ENCODE measurements at regions not wholly inside any gene's neighbourhood (a gene's known extent, or its start where the extent isn't known, plus 50 kb on each side); places are given as distances from the start of the nearest gene placed in this dataset.

DNA sequence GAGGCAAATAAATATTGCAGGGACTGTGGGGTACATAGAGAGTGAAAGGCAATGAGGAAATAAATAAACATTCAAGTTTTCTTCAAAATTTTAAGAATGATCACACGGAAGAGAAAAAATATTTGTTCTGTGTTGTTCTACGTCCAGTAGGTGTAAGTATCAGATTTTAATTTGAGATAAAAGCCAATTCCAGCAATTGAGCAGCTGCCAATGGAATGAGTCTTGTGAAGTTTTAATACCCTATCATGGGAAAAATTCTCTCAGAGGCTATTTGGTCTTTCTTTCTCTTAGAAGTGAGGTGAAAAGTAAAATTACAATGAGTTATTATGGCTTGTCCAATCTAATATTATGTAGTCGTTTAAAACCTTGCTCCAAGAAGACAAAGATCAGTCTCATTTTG lies 195.7 kb upstream of the CITED2 start:
- Histone ChIP-seq H3K18ac (ENCODE audit: low read length) (no peak overlapping the region), H3K4me2 (ENCODE audit: low read length) (no peak overlapping the region), H3K36me3 (ENCODE audit: control insufficient read depth, insufficient read depth, low read length) (no peaks in the 10 kb centered on the region), H2BK5ac (ENCODE audit: low read length) (no peak overlapping the region), H3K4ac (ENCODE audit: low read depth, low read length) (no peak overlapping the region), H4K8ac (ENCODE audit: low read depth, low read length) (no peak overlapping the region), H2BK15ac (replicated peaks; ENCODE audit: low read depth) (no peak overlapping the region), H3K23ac (ENCODE audit: low read length) (no peak overlapping the region), H3K56ac (ENCODE audit: low read length) (no peak overlapping the region), H3K27ac (ENCODE audit: low read depth, low read length) (no peak overlapping the region), H3K4me1 (ENCODE audit: control insufficient read depth, low read depth, low read length) (no peaks in the 10 kb centered on the region), H4K5ac (ENCODE audit: low read length) (no peak overlapping the region), H3K4me3 (ENCODE audit: low read length) (no peak overlapping the region), H3K79me1 (ENCODE audit: low read length) (no peaks in the 10 kb centered on the region), H3K79me2 (ENCODE audit: control insufficient read depth, insufficient read depth, low read length) (no peaks in the 10 kb centered on the region), H2AK5ac (ENCODE audit: low read length) (no peak overlapping the region), H3K9ac (ENCODE audit: low read length) (no peak overlapping the region), H2BK120ac (ENCODE audit: low read depth, low read length) (no peak overlapping the region), H3K27me3 (ENCODE audit: insufficient read depth, low read length, poor library complexity) (no peaks in the 10 kb centered on the region)
- DNase-seq, result no peak
- no CpG with 5 or more reads among the region's 3 CpGs for WGBS (ENCODE audit: extremely low coverage, insufficient coverage, low lambda C conversion rate)

DNA sequence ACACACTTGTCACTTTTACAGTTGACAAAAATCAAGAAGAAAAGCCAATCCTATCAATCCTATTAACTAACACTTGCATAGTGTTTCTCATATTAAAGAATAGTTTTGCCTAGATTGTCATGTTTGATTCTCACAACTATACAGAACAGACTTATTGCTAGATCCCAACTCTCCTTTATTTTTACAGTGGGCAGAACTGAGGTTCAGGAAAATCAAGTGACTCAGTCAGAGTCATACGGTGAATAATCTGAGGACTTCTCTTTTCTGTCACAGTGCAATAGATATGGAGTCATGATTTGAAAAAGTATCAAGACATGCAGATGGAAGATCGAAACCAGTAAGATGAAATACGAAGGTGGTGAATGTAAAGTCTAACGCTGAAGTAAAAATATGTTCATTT lies 195.1 kb upstream of the CITED2 start:
- no peak overlapping the region for H4K5ac ChIP-seq (ENCODE audit: low read length)
- H3K4ac ChIP-seq (ENCODE audit: low read depth, low read length), result no peak overlapping the region
- no peaks in the 10 kb centered on the region for H3K79me2 ChIP-seq (ENCODE audit: control insufficient read depth, insufficient read depth, low read length)
- H4K8ac ChIP-seq (ENCODE audit: low read depth, low read length), result no peak overlapping the region
- no peaks in the 10 kb centered on the region for H3K79me1 ChIP-seq (ENCODE audit: low read length)
- no peak overlapping the region for H2AK5ac ChIP-seq (ENCODE audit: low read length)
- H2BK120ac ChIP-seq (ENCODE audit: low read depth, low read length), result no peak overlapping the region
- DNase-seq, result no peak
- H2BK15ac ChIP-seq (replicated peaks; ENCODE audit: low read depth), result no peak overlapping the region
- no peak overlapping the region for H3K4me2 ChIP-seq (ENCODE audit: low read length)
- no peak overlapping the region for H3K27ac ChIP-seq (ENCODE audit: low read depth, low read length)
- WGBS (ENCODE audit: extremely low coverage, insufficient coverage, low lambda C conversion rate), result 100% methylated on average over 2 of the region's 4 CpGs
- no peaks in the 10 kb centered on the region for H3K36me3 ChIP-seq (ENCODE audit: control insufficient read depth, insufficient read depth, low read length)
- no peak overlapping the region for H3K18ac ChIP-seq (ENCODE audit: low read length)
- H3K23ac ChIP-seq (ENCODE audit: low read length), result no peak overlapping the region
- no peak overlapping the region for H3K9ac ChIP-seq (ENCODE audit: low read length)
- no peaks in the 10 kb centered on the region for H3K4me1 ChIP-seq (ENCODE audit: control insufficient read depth, low read depth, low read length)
- no peak overlapping the region for H3K4me3 ChIP-seq (ENCODE audit: low read length)
- H3K27me3 ChIP-seq (ENCODE audit: insufficient read depth, low read length, poor library complexity), result no peaks in the 10 kb centered on the region
- no peak overlapping the region for H2BK5ac ChIP-seq (ENCODE audit: low read length)
- no peak overlapping the region for H3K56ac ChIP-seq (ENCODE audit: low read length)

DNA sequence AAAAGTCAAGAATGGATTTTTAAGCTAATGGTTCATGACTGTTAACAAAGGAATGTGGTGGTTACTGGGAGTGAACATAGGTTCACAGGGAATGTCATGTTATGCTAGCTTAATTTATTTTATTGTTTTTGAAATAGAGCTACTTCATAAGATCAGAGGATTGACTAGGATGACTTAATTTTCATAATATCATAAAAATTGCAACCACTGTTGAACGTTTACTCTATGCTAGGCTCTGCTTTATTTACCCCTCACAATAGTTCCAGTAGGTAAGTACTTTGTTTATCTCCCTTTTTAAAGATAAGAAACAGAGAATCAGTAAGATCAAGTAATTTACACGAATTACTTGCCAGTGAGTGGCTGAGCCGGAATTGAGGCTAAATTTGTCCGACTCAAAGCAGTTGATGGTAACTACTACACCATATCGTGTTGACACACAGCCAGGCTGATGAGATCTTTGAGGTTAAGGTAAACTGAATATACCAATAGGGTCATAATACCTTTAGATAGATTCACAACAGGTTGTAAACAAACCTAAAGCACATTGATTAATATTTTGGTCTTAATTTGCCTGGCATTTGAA lies 194.6 kb upstream of the CITED2 start:
- no CpG with 5 or more reads among the region's 5 CpGs for WGBS (ENCODE audit: extremely low coverage, insufficient coverage, low lambda C conversion rate)
- Histone ChIP-seq H3K4me3 (ENCODE audit: low read length) (no peak overlapping the region), H3K27ac (ENCODE audit: low read depth, low read length) (no peak overlapping the region)

DNA sequence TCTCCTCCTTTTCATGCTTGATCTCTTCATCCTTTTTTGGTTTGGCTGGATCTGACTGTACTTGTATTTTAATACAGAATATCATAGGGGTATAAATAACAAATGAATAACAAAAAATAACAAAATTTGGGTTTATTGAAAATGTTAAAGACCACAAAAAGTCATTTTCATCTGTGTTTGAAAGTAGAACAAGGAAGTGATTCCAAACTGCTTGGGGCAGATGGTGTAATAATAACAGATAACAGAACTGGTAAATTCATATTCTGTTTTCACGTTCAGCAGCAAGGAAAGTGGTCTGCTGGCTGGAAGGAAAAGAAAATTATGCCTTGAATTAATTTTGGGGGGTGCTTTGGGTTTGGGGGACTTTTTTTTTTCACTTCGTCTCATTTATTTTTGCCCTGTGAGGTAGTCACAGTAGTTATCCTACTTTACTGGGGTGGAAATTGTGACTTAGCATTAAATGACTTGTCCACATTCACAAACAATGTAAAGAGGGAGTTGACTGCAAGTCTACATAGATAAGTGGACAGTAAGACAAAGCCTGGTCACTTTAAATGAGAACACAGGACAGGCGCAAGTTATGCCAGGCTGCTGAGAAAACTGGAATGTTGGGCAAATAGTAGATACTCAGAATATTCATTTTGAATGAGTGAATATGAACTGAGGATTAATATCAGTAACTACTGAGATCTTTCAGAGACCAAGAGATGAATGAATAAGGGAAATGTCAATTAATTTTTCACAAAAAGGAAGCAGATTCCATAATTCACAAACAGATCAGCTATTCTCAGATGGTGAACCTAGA lies 193.9 kb upstream of the CITED2 start:
- H4K8ac ChIP-seq (ENCODE audit: low read depth, low read length), result no peak overlapping the region
- H3K4ac ChIP-seq (ENCODE audit: low read depth, low read length), result no peak overlapping the region
- no peaks in the 10 kb centered on the region for H3K36me3 ChIP-seq (ENCODE audit: control insufficient read depth, insufficient read depth, low read length)
- no peak overlapping the region for H3K27ac ChIP-seq (ENCODE audit: low read depth, low read length)
- no peaks in the 10 kb centered on the region for H3K79me2 ChIP-seq (ENCODE audit: control insufficient read depth, insufficient read depth, low read length)
- DNase-seq, result no peak
- no peak overlapping the region for H2BK5ac ChIP-seq (ENCODE audit: low read length)
- WGBS (ENCODE audit: extremely low coverage, insufficient coverage, low lambda C conversion rate), result no CpG with 5 or more reads among the region's 3 CpGs
- H2AK5ac ChIP-seq (ENCODE audit: low read length), result no peak overlapping the region
- no peaks in the 10 kb centered on the region for H3K79me1 ChIP-seq (ENCODE audit: low read length)
- no peak overlapping the region for H3K4me3 ChIP-seq (ENCODE audit: low read length)
- H3K9ac ChIP-seq (ENCODE audit: low read length), result no peak overlapping the region
- no peak overlapping the region for H3K56ac ChIP-seq (ENCODE audit: low read length)
- H4K5ac ChIP-seq (ENCODE audit: low read length), result no peak overlapping the region
- H3K18ac ChIP-seq (ENCODE audit: low read length), result no peak overlapping the region
- H3K27me3 ChIP-seq (ENCODE audit: insufficient read depth, low read length, poor library complexity), result no peaks in the 10 kb centered on the region
- no peak overlapping the region for H3K4me2 ChIP-seq (ENCODE audit: low read length)
- no peak overlapping the region for H2BK120ac ChIP-seq (ENCODE audit: low read depth, low read length)
- H2BK15ac ChIP-seq (replicated peaks; ENCODE audit: low read depth), result no peak overlapping the region
- H3K4me1 ChIP-seq (ENCODE audit: control insufficient read depth, low read depth, low read length), result no peaks in the 10 kb centered on the region
- no peak overlapping the region for H3K23ac ChIP-seq (ENCODE audit: low read length)

More for the DNA sequence above, 194.6 kb upstream of the CITED2 start:
- H3K4me2 ChIP-seq (ENCODE audit: low read length), result no peak overlapping the region
- no peak overlapping the region for H3K23ac ChIP-seq (ENCODE audit: low read length)
- DNase-seq, result peak; percentile 42
- no peaks in the 10 kb centered on the region for H3K79me2 ChIP-seq (ENCODE audit: control insufficient read depth, insufficient read depth, low read length)
- H3K36me3 ChIP-seq (ENCODE audit: control insufficient read depth, insufficient read depth, low read length), result no peaks in the 10 kb centered on the region
- no peak overlapping the region for H3K56ac ChIP-seq (ENCODE audit: low read length)
- no peak overlapping the region for H3K9ac ChIP-seq (ENCODE audit: low read length)
- H3K27me3 ChIP-seq (ENCODE audit: insufficient read depth, low read length, poor library complexity), result no peaks in the 10 kb centered on the region
- no peaks in the 10 kb centered on the region for H3K79me1 ChIP-seq (ENCODE audit: low read length)
- H2BK120ac ChIP-seq (ENCODE audit: low read depth, low read length), result no peak overlapping the region
- H3K4ac ChIP-seq (ENCODE audit: low read depth, low read length), result no peak overlapping the region
- H2AK5ac ChIP-seq (ENCODE audit: low read length), result no peak overlapping the region
- H3K18ac ChIP-seq (ENCODE audit: low read length), result no peak overlapping the region
- no peak overlapping the region for H2BK15ac ChIP-seq (replicated peaks; ENCODE audit: low read depth)
- H2BK5ac ChIP-seq (ENCODE audit: low read length), result no peak overlapping the region
- no peak overlapping the region for H4K5ac ChIP-seq (ENCODE audit: low read length)
- H3K4me1 ChIP-seq (ENCODE audit: control insufficient read depth, low read depth, low read length), result no peaks in the 10 kb centered on the region
- no peak overlapping the region for H4K8ac ChIP-seq (ENCODE audit: low read depth, low read length)

DNA sequence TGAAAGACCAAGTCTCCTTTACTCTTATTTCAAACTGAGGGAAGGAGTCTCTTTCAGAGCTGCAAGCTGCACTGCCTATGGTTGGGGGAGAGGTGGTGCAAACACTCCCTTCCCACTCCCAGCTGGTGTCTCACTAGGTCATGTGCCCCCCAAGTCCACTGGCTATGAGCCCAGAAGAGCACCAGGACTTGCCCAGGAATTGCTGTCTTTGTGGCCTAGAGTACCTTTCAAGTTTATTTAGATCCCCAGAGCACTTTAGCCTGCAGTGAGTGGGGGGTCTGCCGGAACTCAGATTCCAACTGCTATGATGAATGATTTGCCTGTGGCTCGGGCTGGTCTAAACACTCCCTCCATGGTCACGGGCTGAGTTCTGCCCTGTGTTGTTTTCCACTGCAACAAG lies 192.6 kb upstream of the CITED2 start:
- H4K5ac ChIP-seq (ENCODE audit: low read length), result no peak overlapping the region
- H3K4me3 ChIP-seq (ENCODE audit: low read length), result no peak overlapping the region
- no peak overlapping the region for H3K18ac ChIP-seq (ENCODE audit: low read length)
- H3K4ac ChIP-seq (ENCODE audit: low read depth, low read length), result no peak overlapping the region
- no peak overlapping the region for H3K56ac ChIP-seq (ENCODE audit: low read length)
- H3K23ac ChIP-seq (ENCODE audit: low read length), result no peak overlapping the region
- H3K4me1 ChIP-seq (ENCODE audit: control insufficient read depth, low read depth, low read length), result no peaks in the 10 kb centered on the region
- no peak overlapping the region for H3K27ac ChIP-seq (ENCODE audit: low read depth, low read length)
- H3K9ac ChIP-seq (ENCODE audit: low read length), result no peak overlapping the region
- H2BK5ac ChIP-seq (ENCODE audit: low read length), result no peak overlapping the region
- no peaks in the 10 kb centered on the region for H3K27me3 ChIP-seq (ENCODE audit: insufficient read depth, low read length, poor library complexity)
- no peak overlapping the region for H2AK5ac ChIP-seq (ENCODE audit: low read length)
- H2BK120ac ChIP-seq (ENCODE audit: low read depth, low read length), result no peak overlapping the region
- WGBS (ENCODE audit: extremely low coverage, insufficient coverage, low lambda C conversion rate), result no CpG with 5 or more reads among the region's 3 CpGs
- H3K79me2 ChIP-seq (ENCODE audit: control insufficient read depth, insufficient read depth, low read length), result no peaks in the 10 kb centered on the region
- H3K4me2 ChIP-seq (ENCODE audit: low read length), result no peak overlapping the region
- no peaks in the 10 kb centered on the region for H3K79me1 ChIP-seq (ENCODE audit: low read length)
- no peak overlapping the region for H2BK15ac ChIP-seq (replicated peaks; ENCODE audit: low read depth)
- no peak overlapping the region for H4K8ac ChIP-seq (ENCODE audit: low read depth, low read length)
- no peak for DNase-seq
- H3K36me3 ChIP-seq (ENCODE audit: control insufficient read depth, insufficient read depth, low read length), result no peaks in the 10 kb centered on the region

Data from mesendoderm (in vitro differentiated cells).